22Rv1 (cell line): ENCODE measurements at regions not wholly inside any gene's neighbourhood (a gene's known extent, or its start where the extent isn't known, plus 50 kb on each side); places are given as distances from the start of the nearest gene placed in this dataset.

ENCODE experiments used
- CTCF ChIP-seq: fragments of 450-650 bp; IDR thresholded peaks from 2 replicates; pipeline ENCODE4 v1.5.1; 2017; ENCODE audit warnings: mild to moderate bottlenecking
- ZFX ChIP-seq: fragments of 450-650 bp; IDR thresholded peaks from 2 replicates; pipeline ENCODE4 v1.6.1; 2017; ENCODE audit warnings: antibody characterized with exemption, borderline replicate concordance

GRCh38 chr3:96370637-96371036 is 443.8 kb upstream of the EPHA6 start:
- TF ChIP-seq CTCF (no peak), ZFX (no peak)
